Kidney glomerular epithelial cell (primary cell): ENCODE measurements at regions not wholly inside any gene's neighbourhood (a gene's known extent, or its start where the extent isn't known, plus 50 kb on each side); places are given as distances from the start of the nearest gene placed in this dataset.

Experiments
- DNase-seq: peaks from one replicate; lab custom pipeline; 2025; lab: John Stamatoyannopoulos, UW

DNA sequence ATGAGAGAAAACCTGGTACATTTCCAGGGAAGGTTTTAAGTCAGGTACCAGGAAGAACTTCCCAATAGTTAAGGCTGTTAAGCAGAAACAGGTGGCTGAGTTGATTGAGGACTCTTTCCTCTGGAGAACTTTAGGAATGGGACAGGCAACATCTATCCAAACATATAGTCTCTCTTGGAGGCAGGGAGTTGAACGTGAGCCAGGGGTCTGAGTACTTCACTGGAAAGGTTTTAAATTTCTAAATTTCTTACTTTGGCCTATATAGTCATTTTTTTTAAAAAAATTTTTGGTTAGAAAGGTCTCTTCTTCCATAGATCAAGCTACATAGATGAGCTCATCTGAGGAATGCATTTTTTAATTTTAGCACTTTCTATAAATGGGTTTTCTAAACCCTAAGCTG is 261.4 kb upstream of the TCF4 start:
- no peak for DNase-seq

DNA sequence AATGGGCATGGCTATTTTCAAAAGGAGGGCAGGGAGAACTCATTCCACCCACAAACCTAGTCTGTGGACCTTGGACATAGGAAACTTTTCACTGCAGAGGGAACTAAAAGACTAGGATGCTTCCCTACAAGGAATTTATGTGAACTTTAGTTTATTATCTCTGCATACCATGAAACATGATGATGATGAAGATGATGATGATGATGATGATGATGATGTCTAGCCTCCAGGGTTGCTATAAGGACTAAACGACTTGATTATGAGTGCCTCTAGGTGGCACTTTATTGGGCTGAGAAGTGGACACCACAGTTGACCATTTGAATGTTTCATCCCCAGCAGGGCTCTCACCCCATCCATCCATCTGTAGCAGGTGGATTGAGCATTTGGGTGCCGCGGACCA is 260.0 kb upstream of the TCF4 start:
- DNase-seq = no peak

DNA sequence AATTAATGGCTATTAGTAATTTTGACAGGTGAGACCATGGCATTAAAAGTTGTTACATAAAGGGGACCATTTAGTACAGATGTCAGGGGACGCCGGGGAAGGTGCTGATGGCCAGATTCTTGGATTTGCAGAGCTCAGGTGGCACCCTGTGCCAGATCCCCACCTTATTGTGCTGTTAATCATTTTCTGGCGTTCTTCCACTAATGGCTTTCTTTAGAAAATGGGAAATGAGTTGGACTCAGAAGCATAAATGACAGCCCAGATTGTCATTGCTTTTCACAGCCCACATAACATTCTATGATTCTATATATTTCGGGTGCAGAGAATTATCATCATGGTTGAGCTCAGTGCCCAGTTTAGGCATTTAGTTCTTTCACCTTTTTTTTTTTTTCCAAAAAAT is 257.2 kb upstream of the TCF4 start:
- DNase-seq = no peak

DNA sequence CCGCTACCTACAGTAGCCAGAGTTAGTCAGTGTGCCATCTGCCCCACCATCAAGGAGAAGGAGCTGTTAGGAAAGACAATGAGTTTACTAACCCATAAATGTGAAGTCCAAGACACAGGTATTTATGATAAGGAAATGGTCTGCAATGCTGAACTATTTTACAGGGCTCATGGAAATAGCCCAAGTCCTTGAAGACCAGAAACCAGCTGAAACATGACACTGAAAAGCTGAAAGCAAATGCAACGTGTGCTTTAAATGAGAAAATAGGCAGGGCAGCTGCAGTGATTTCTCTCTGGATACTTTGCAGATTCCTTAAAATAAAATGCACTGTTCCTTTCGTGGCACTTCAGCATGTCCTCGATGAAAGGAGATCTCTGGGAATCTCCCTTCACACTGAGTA is 256.4 kb upstream of the TCF4 start:
- DNase-seq = no peak

DNA sequence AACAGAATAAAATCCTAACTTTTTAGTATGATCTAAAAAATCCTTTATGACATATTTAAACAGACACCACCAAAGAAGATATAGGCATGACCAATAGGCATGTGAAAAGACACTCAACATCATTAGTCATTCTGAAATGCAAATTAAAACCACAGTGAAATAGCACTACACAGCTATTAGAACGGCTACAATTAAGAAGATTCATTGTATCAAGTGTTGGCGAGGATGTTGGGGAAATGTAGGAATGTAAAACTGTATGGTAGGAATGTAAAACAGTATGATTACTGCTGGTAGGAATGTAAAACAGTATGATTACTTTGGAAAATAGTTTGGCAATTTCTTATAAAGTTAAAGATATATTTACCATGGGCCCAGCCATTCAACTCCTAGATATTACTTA is 253.3 kb upstream of the TCF4 start:
- DNase-seq = no peak

DNA sequence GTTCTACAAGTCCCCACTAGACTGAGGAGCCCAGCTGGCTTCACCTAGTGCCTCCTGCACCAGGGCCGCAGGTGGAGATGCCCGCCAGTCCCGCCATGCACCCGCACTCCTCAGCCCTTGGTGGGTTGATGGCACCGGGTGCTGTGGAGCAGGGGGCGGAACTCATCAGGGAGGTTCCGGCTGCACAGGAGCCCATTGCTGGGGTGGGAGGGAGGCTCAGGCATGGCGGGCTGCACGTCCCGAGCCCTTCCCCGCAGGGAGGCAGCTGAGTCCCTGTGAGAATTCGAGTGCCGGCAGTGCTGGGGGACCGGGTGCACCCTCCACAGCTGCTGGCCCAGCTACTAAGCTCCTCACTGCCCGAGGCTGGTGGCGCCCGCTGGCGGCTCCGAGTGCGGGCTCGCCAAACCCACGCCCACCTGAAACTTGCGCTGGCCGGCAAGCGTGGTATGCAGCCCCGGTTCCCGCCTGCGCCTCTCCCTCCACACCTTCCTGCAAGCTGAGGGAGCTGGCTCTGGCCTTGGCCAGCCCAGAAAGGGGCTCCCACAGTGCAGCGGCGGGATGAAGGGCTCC is 252.7 kb upstream of the TCF4 start:
- no peak for DNase-seq

DNA sequence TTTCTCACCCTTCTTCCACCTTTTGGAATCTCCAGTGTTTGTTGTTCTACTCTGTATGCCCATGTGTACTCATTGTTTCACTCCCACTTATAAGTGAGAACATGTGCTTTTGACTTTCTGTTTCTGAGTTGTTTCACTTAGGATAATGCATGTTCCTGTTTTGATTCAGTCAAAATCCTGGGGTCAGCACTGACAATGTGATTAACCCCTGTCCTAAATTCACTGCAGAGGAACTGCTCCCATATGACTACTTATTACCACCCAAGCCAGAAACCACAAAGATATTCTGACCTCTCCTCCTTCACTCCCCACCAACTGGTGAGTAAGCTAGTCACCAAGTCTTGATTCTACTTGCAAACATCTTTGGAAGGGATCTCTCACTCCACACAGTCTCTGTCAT is 251.4 kb upstream of the TCF4 start:
- peak; percentile 15 for DNase-seq

DNA sequence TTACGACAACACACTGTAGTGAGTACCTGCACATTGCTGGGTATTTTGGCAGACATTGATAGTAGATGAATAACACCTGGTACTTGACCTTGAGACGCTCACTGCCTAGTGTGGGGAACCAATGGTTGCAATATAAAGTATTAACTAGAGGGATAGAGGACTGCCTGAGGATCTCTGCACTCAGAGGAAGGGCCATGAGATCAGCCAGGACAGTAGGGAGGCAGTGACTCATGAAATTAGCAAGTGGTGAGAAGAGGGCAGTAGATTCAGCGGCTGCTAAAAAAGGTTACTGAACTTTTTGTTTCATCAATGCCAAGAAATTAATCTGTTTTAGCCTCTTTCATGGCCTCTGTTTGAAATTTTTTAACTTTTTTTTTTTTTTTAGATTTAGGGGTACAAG is 250.8 kb upstream of the TCF4 start:
- peak; percentile 20 for DNase-seq

DNA sequence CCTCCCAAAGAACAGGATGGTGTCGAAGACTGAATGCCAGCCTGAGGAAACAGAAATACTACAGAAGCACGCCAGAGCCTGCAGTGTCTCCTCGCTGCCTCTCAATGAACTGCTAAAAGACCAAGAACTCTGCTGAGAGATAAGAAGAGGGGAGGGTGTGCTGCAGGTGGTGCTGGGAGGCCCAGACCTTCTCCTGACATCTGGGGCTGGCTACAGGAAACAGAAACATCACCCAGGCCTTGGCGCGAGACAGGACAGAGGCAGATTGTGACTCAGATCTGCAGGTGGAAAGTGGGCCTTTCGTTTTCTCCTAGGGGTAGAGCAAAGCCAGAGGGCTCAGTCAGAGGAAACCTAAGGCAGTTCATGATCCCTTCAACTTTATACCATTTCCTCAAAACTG is 250.3 kb upstream of the TCF4 start:
- DNase-seq = no peak

DNA sequence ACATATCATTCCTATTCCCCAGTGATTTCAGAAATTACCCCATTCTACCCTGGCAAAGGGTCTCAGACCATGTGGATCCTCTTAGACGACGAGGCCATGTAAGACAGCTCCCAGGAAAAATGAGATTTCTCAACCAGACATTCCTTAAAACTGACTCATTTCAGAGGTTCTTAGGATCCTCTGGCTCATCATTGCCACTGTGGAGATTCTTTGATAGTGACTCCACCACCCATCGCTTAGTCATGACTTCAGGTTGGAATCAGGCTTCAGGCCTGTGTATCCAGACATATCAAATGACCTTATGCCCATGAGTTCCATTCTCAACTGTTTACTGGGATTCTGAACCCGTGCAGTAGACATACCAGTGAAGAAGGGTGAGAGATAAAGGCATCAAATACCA is 245.6 kb upstream of the TCF4 start:
- DNase-seq = peak; percentile 96

DNA sequence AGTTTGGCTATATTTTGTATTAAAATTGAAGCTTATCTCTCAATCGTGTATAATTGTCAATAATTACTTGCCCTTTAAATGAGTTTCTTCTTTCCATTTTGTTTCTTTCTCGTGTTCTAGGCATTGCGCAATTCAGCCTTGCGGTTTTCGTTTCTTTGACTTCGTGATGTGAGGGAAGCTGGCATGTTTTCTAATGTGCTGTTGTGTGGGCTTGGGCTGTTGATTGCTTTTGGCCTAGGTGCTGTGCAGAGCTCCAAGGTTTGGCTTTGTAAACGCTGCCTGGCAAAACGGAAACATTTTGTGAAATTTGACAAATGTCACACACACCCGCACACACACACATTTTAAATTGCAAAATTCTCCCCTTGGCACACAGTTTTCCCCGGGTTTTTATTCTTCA is 242.6 kb upstream of the TCF4 start:
- DNase-seq = no peak

DNA sequence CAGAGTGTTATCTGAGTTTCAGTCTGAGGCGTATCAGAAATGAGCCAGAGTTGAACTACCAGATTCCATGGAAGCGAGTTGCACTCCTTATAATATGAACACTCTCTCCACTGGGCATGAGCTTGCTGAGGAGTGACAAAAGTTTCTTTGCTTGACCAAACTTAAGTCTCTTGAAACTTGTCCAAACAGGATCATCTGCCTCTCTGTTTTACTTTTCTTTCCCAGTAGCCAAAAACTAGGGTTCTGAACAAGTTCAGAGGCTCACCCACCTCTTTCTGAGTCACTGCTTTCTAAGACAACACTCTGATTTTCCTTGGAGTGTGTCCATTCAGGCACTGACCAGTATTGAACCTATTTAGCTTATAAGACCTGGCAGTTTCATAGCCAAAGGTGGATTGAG is 233.2 kb upstream of the TCF4 start:
- peak; percentile 80 for DNase-seq

DNA sequence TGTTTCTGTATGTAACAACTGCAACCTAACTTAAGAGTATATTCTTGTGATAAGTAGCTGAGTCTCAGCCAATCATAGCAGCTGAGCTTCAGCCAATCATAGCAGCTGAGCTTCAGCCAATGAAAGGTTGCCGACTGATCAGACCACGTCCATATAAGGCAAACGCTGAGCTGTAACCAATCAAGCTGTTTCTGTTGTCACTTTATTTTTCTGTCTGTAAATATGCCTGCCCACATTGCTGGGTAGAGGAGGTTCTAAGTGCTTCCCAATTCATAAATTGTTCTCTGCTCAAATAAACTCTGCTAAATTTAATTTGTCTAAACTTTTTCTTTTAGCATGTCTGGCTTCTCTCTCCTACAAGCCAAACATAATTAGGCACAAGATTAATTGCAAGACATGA is 231.5 kb upstream of the TCF4 start:
- no peak for DNase-seq

DNA sequence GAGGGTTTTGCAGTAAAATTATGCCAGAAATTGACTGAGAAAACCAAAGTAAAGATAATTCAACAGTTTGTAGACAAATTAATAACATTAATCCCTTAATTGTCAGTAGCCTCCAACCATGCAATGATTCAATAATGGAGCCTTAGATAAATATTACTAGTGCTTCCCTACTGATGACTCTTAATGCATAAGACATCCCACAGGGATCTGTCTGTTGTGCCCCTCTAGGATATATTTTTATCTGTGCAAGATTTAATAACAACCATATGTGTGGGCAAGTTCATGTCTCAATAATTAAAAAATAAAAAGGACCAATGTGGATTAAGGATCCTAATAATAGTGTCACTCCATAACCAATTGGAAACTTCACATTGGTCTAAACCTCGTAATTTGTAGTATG is 230.3 kb upstream of the TCF4 start:
- DNase-seq = no peak

DNA sequence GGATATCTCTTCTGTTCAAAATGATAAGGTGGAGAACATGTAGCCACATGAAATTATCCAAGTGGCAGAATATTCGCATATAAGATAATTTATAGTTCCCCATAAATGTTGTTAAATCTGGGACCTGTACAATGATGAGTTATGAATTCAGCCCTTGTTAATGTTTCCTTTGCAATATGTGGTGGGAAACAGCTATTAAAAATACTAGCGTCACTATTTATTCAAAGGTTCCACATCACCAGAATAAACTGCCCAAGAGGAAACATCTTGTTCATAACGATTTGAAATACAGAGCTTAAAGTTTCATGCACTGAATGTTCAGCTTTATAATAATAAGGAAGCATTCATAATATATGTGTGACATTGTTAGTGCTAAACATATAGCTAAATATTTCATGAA is 223.9 kb upstream of the TCF4 start:
- no peak for DNase-seq

DNA sequence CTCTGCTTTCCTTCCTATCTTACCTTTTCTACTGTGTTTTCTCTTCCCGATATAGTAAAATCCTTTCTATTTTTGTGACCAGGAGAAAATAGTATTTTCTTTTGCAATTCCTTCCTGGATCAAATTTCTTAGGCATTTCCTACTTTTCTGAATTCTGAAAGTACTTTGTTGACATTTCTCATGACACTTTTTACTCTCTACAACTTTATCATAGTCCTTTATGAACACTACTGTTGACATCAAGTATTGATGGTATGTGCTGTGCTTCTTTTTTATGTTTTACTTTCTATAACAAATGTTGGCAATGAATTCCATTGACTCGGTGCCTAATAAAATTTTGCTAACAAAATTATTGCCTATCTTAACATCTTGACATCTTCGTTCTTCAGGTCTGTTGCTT is 217.7 kb upstream of the TCF4 start:
- no peak for DNase-seq

DNA sequence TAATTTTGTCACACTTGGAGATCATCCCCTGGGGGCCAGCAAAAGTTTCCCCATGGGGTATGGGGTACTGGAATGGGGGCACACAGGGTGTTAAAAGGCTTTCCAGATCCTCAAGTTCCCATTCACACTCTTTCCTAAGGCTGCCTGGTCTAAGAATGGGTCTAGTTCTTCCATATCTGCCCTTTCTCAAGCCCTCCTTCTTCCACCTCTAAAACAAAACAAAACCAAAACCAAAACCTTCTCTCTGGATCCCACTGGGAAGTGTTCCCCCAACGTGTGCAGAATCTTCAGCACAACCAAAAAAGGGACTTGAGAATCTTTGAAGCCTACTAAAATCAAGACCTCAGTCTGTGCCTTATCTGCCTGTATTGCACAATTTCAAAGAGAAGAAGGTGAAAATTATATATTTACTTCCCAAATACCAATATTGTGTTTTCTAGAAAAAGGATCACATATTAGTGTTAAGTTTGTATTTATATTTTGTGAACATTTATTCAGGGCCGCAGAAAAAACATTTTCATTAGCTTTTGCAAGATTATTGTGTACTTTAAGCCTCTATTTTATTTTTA is 207.2 kb upstream of the TCF4 start:
- no peak for DNase-seq

DNA sequence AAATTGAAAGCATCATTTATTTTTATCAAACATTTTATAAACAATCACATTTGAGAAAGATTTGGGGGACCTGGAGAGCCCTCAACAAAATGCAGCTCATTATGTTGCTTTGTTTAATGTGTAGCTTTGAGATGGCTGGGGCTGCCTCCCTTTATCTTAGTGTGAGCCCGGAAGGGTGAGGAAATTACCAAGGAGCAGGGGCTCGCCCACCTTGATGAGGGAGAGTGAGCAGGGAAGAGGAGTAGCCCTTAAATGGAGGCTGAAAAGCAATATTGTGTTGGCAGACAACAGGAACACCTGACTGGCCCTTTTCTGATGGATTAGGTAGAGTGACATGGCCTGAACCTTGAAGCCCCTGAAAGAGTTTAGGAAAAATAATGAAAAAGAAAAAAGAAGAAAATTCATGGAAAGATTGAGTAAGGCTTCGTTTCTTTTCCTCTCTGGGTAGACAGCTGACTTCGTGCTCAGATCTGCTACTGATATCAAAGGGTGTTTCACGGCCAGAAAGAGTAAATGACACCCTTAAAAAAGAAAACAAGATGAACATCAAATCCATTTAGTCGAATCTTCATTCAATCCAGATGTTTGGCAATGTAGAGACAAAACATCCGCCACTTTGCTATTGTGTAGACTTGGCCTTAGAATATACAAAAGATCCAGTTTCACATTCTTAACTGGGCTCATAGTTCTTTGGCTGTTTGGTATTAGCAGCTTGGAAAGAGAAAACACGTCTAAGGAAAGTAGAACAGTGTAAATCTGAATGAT is 206.5 kb upstream of the TCF4 start:
- no peak for DNase-seq

DNA sequence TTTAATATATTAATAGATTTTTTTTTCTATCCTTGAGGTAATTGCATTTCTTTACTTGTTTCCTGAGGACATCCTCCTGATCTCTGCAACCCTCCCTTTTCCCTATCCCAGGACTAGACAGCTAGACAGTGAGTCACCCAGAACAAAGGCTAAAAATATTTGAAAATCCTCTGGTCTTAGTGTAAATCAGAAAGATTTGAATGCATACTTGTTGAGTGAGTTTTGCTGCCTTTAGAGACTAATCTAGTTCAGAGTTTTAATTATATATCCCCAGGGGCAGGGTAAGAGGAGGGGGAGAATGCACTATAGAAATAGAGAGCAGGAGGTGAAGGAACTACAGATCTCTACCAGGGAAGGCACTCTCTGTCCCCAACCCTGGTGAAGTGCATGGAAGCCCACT is 202.3 kb upstream of the TCF4 start:
- DNase-seq = peak; percentile 86

DNA sequence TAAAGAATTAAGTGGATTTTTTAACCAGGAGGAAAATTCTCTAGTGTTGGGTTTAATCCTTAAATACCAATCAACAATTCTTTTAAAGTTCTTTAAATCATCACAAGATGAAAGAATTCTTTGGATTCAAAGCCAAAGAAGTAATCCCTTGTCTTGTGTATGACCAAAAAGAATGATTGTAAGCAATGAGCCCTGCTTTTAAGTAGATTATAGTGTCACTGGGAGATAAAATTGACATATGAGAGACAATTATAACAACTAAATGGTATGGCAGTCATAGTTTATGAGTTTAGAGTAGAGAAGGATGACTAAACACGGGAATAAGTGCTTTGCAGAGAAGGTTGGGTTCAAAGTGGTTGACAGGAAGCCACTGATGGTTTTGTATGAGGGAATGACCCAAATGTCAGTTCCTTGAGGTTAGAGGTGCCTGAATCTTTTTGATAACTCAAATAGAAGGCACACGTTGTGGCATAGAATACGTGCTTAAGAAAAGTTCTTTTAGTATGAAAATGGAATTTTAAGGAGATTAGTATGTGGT is 199.6 kb upstream of the TCF4 start:
- no peak for DNase-seq

DNA sequence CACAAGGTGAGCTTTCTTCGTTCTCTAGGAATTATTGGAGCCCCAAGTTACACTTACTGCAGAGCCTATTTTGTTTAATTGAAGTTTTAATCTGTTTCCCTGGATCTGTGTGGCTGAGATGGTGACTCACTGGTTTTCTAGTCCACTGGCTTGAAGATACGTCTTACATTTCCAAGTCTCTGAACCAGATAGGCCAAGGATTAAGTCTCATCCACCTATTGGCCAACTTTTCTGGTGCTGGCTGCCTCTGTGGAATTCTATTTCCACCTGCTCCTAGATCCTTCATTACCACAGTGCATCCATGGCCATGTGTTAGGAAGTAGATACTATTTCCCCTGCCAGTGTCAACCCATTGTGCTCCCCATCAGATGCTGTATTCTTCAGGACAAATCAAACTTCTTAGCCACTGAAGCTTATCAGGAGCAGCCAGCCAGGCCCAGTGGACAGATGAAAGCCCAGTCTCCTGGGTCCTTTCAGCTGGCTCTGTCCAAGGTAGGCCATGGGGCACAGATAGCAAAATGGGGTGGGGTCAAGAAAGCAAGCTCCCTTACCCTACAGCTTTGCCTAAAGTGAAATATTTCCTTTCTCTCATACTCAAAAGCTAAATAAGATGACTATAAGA is 198.8 kb upstream of the TCF4 start:
- peak; percentile 12 for DNase-seq

DNA sequence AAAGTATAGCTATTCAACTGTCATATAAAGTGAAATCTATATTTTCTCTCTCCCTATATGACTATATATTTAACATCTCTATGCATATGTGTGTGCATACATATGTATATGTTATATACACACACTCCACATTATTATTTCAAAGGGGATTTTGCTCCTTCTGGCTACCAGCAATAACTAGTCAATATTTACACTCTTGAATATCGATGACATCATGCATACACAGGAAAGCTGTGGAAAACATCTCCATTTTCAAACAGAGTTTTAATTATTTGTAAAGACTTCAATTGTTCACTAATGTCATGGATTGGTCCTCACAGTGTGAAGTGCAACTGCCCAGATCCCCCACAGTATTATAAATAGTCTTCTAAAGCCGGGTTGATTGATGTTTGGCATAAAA is 195.9 kb upstream of the TCF4 start:
- no peak for DNase-seq

DNA sequence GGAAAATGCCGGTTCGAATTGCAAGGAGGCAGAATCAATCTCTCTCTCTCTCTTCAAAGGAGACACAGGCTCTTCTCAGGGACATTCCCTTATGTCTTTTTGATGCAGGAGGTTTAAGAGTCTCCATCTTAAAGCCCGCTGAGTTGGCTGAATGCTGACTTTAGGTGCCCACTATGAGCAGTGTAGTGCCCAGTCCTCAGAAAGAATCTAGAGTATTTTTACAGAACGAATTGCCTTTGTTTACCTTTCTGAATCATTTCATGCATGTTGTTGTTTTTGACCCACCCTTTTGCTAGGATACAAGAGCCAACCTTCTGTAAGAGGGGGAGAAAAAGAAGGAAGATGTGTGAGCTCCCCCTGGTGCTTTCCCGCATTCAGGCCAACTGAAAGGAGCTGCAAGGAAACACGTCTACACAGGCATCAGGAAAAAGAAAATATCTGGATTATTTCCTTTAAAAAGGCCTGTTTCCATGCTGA is 193.5 kb upstream of the TCF4 start:
- DNase-seq = peak; percentile 66
